CD4-positive, alpha-beta T cell treated with Interleukin-6 at 100 ng/mL for 8 hours (primary cell): ENCODE measurements at regions not wholly inside any gene's neighbourhood (a gene's known extent, or its start where the extent isn't known, plus 50 kb on each side); places are given as distances from the start of the nearest gene placed in this dataset.

Experiments used
- DNase-seq: peaks from one replicate; pipeline ENCODE4 v3.0.0-alpha.2; 2020; ENCODE audit warnings: mixed read lengths, low spot score

DNA sequence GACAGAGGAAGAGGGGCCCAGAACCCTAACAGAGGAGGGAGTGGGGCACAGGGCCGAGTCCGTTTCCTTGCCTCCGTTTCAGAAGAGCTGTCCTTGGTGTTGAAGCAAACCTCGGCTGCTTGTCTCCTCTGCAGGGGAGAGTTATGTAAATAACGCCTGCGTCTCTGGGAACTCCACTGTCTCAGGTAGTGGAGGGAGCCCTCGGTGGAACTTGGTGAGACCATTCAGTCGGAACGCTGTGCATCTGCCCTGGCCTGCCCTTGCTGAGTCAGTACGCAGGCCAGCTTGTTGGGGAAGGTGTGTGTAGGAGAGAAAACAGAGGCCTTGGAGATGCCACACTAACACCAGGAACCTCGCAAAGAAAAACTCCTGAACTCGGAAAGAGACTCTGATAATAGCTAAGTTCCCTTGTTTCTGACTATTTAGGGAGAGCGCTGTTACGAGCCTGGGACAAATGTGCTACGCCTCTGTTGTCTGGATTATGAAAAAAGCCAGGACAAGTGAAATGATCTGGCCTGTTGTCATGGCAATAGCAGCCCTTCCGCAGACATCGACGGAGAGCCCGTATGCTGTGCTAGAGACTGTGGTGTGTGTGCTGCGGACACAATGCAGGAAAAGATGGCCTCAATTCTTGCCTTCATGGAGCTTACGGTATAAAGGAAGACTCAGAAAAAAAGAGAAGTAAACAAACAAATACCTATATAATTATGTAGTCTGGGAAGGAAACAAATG, 94.6 kb upstream of the AKT3 start:
- no peak for DNase-seq

DNA sequence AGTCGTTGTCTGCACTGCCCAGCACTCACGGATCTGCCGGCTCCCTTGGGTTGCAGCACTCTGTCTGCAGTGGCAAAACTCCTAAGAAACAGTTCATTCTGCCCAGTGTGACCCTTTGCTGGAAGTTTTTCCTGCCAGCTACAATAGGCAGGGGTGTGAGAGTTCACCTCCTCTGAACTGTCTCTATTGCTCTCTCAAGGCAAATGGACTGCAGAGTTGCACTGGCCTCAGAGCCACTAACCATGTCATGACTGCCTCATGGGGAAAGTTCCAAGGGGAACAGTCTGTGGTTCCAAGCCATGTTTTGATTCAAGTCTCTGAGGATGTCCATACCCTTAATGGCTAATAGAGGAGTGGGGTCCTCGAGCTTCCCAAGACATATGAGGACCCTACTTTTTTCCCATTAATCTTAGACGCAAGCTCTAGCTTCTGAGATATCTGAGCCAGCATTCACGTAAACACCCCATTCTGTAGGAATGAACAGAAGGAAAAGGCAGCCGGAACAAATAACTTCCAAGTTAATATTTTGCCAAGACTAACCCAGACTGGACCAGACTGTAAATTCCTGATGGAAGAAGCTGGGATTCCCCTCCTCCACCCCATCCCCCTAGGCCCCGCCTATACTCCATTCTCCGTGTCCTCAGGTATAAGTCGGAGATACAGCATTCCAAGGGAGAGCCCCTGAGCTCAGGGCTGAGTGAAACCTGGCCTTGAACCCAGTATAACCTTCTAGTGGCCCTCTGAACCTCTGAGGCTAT, 93.8 kb upstream of the AKT3 start:
- no peak for DNase-seq

DNA sequence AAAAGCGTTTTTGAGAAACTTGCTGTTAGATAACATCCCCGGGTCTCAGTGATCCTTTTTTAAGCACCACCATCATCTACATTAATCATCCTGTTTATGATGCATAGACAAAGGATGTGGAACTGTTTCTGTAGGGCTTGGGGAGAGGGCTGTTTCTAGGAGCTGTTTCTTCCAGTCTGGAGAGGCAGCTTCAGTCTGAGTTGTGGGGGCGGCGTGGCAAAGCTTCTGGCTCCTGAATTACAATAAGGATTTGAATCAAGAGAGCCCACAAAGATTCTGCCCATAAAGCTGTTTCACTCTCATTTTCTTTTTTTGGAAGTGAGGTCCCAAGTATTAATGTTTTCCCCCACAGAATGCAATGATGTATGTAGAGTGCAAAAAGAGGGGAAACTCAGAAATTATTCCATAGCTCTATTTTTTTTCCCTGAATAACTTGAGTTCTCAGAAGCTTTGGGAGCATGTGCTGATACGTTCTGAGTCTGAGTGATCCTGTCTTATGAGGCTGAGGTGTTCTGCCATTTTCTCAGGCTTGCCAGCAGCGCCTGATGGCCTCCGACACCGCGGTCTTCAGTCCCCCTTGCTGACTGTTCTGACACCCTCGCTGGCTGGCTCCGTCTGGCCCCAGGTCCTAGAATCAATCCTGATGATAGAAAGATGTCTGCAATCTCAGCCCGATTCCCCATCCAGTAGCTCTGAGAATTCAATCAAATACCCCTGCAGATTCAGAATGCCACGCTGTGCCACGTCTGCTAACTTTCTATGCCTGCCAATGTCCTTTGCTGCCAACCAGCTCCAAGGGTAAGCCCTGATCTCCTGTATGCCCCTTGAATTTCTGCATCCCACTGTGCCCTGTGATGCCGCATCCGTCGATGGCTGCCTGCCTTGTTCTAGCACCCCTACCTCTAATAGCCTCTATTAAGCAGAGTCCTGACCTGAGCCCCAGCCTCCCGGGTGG, 92.4 kb upstream of the AKT3 start:
- DNase-seq: no peak

DNA sequence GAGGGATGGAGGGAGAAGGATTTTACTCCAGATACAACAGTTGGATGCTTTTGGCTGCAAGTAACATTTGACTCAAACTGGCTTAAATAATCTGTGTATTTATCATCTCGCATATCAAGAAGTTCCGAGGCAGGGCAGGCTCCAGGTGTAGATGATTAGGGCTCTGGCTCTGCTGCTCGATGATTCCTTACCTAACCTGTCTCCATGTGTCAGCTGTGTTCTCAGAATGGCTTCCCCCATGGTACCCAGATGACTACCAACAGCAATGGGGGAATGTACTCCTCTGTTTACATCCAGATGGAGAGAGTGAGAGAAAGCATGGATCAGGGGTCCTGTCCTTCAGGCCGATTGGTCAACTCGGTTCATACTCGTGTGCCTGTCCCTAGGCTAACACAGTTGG, 90.4 kb upstream of the AKT3 start:
- no peak for DNase-seq

DNA sequence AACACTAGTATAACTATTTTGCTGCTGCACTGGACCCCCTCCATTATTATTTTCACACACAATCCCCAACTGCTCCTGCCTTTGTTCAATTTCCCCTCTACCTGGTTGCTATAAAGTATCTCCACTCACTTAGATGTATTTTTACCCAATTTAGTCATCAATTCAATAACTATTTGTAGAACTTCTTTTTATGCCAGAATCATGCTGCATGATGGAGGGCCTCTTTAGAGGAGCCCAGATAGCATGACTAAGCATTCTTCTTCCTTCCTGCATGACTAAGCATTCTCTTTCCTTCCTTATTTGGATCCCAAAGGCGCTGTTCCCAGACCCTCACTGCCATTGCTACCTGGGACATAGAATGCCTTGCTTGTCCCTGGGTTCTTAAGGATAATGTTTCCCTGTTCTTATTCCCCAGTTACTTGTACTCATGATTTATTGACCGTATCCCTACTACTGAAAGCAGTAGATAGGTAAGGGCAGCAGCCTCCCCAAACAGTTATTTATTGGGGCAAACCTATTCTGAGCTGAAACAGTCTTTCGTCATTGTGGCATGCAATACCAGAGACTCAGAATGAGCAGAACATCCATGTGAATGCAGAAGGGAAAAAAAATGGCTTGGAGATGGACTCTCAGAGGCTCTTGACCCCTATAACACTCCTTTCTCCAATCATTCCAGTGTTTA, 89.3 kb upstream of the AKT3 start:
- no peak for DNase-seq

DNA sequence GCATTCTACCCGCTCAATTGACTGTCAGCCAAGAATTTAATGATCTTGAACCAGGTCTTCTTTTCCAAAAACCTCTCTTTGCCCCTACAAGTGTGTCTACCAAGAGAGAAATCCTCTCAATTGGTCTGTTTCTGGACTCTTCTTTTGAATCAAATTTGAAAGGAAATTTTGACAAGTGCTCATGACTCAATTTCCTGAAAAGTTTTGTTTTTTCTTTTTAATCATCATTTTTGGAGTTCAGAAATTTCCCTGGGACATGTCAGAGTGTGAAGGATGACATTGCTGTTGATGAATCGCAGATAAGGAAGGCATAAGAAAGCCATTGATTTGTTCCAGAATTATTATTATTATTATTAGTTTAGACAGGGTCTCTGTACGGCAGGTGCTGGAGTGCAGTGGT, 88.2 kb upstream of the AKT3 start:
- no peak for DNase-seq

DNA sequence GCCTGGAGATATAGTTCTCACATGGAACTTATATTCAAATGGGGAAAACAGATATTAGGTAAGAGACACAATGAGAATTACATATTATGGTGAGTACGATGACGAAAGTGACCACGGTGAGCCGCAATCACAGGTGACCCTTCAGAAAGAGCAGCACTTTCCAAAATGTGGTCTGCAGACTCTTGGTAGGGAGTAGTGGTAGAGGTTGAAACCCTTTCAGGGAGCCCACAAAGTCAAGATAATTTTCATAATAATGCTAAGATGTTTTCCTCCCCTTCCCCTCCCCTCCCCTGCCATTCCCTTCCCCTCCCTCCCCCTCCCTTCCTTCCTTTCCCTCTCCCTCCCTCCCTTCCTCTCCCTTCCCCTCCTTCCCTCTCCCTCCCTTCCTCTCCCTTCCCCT, 83.5 kb upstream of the AKT3 start:
- no peak for DNase-seq

DNA sequence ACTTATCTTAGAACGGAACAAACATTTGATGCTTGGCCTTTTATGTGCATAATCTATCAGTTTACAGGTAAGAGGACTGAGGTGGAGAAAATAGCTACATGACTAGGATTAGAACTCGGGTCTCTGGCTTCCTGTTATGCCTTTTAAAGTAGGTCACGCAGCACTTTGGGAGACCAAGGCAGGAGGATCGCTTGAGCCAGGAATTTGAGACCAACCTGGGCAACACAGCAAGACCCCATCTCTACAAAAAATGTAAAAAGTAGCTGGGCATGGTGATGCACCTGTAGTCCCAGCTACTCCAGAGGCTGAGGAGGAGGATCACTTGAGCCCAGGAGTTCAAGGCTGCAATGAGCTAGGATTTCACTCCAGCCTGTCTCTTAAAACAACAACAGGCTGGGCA, 81.9 kb upstream of the AKT3 start:
- DNase-seq: no peak

DNA sequence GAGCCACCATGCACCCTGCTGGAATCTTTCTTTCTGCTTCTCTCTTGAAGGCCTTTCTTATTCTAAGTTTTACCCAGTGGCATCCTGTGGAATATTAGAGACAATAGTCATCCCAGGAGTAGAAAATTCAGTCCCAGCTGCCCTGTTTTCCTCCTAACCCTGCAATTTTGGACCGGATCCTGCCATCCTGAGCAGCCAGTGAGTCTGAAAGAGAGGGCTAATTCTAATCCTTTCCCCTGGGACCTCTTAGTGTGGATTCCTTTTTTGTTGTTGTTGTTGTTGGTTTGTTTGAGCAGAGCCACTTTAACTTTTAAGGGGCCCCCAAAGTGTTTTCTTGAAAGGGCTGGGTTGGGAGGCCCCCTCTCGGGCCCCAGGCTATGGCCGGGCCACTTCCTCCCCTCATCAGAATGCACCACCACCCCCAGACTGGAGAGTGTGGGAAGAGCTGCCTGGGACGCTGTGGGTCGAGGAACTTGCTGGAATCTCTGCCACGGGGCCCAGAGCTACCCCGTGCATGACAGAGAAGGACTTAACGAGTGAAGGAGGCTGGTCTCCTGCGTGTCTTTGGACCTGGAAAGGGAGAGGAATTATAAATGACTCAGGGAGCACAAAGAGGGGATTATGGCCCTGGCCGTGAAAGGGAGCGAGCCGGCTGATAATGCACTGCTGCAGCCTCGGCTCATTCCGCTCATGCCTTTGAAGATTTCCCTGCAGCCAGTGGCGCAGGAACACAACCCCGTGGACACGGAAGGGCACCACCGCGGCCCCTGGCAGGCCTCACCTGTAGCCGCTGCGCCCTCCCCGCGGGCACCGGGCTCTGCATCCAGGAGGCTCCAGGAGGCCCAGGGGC, 81.0 kb upstream of the AKT3 start:
- no peak for DNase-seq

DNA sequence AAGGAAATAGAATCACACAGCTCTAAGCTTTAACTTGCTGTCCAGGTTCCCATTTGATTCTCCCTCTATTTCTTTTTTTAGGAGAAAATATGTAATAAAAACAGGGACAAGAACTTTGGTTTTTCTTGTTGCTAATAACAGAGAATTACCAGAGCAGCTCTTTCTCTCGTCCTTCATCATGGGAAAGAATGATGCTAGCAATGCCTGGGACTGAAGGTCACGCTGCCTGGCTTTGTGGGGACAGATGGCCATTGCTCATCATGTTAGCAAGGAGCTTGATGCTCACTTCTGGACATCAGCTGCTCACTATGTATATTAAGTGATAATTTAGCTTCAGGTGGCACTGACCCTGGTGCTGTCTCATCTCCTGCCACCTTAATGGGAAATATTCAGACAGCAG, 77.3 kb upstream of the AKT3 start:
- no peak for DNase-seq

DNA sequence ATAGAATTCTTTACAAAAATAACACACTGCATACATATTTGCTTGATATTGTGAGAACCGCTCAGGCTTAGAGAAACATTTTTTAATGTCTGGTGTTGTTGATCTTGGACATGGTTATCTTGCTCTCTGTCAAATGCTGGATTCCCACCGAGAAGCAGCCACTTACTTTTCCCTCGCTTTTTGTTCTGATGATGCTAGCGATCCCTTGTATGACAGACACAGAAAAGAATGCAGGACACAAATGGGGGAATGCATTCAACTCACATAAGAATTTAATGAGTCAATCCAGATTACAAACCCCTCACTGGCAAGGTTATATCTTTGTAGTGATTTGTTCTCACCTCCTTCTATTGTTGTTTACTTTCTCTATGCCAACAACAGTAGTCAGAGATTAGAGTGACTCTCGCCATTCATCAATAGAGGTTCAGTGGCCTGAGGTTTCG, 76.8 kb upstream of the AKT3 start:
- DNase-seq: no peak

DNA sequence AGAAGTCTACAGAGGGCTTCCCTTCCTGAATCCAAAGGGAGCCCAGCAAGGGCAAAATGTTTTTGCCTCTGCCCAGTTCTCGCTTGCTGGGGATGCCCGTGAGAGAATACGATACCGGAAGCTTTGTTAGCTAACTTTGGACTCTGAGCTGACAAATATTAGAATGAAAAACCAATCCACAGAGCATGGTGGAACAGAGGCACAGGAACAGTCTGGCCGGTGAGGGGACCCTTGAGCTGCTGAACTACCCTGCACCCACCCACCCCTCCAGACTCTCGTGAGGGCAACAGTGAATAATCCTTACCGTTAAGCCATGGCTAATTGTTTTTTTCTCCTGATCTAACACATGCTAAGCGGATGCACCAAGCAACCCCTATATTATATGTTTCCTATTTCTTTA, 76.3 kb upstream of the AKT3 start:
- no peak for DNase-seq

DNA sequence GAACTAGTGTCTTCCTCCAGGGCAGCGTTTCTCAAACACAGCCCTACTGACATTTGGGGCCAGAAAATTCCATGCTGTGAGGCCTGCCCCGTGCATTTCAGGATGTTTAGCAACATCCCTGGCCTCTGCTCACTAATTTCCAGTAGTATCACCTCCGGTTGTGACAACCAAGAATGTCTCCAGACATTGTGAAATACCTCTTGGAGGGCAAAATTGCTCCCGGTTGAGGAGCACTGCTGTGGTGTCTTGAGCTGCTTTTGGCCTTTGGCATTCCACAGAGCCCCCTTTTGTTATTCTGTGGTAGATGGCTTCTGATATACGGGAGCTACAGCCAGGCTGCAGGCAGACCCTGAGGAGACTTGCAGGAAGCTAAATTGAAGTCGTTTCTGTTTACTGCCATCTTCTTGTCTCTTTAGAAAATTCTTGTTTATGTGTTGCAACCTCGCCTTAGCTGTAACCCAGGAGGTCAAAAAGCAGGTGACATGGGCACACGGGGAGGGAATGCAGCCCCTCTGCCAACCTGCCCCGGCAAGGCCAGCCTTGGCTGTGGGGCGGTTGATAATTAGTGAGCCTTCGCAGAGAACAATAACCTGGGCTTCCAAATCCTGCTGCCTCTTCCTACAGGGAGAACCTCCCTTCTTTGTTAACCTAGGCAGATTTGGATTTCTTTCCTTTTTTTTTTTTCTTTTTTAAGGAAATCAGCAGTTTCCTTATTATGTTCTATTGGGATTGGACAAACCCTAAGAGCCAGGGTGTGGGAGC, 74.7 kb upstream of the AKT3 start:
- no peak for DNase-seq

DNA sequence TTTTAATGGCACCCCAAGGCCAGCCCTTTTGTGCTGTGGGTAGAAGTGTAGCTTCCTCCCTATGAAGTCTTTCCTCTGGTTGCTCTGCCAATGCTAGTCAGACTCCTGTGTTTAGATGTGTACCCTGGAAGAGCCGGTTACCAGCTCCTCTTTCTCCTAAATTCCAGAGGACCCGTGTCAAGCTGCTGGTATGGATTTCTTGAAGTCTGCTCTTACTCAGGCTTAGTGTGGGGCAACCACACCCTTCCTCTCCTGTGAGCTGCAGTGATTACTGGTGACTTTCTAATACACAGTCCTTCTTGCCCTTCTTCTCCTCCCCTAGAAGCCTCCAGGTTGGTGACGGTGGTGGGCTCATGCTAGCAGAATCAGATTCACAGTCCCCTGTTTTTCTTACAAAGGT, 74.1 kb upstream of the AKT3 start:
- no peak for DNase-seq

DNA sequence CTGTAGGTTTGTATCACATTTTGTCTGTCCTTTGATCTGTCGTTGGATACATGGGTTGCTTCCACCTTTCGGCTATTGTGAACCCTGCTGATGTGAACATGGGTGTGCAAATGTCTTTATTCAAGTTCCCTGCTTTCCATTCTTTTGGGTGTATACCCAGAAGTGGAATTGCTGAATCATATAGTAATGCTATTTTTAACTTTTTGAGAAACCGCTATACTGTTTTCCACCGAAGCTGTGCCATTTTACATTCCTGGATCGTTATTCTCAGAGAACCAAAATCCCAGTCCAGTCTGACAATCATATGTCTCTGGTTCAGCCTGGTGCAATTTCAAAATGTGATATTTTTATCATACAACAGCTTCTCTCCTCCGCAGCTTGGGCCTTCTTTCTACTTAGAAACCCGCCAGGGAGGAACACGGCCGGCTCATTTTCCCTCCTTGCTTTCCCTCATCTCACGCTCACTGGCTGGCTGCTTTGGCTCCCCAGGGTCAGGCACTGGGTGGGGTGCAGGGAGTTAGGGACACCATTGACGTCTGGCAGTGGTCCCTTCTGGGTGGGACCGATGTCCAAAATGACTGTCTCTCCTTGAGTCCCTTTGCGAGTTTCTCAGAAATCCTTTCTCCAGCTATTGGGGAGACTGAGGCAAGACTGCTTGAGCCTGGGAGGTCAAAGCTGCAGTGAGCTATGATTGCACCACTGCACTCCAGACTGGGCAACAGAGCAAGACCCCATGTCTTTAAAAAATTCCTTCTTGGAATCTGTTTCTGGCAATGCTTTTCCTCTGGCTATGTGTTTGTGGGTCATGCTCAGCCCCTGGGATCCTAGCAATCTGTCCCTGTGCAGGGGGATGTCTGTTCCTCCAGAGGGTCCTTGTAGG, 73.5 kb upstream of the AKT3 start:
- DNase-seq: no peak

DNA sequence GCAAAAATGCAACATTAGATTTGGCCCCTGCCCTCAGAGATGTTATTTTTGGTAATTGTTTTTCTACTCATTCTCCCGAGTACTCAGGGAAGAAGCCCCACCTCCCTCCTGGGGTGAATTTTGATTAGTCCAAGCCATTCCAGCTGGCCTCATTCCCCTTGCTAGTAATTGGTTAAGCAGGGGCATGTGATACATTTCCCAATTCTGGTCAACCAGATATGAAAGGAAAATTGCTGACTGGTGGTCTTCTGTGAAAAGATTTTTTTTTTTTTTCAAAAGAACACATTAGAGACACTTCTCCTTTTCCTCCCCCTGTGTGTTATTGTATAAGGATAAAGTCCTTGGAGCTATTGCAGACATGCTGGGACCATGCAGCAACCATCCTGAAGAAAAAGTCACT, 71.1 kb upstream of the AKT3 start:
- DNase-seq: no peak

DNA sequence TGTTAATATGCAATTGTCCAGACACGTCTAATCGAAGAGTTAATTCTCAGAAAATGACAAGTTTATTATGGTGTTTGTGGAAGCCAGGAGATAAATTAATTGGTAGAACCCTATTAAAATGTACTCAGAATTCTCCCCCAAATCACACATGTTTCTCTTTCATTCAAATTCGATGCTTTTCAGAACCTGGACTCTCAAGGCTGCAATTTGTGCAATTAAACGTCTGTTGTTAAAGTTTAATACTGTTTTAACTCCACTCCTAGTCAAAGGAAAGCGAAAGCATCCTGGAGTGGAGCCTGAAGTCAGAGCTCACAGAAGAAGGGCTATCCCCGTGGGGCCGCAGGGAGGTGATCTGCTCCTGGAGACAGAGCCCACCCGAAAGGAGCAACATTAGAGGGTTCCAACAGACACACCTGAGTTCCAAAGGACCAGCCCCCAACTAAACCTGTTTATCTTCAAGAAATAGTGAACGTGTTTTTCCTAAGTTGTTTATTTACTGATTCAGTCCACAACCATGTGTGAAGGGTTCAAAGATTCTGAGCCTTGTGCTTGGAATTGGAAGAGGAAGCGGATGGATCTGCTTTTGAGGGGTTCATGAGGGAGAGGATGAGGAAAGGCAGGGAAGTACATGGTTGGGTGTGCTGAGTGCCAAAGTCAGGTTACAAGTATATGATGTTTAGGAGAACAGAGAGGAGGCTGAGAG, 68.0 kb upstream of the AKT3 start:
- no peak for DNase-seq

DNA sequence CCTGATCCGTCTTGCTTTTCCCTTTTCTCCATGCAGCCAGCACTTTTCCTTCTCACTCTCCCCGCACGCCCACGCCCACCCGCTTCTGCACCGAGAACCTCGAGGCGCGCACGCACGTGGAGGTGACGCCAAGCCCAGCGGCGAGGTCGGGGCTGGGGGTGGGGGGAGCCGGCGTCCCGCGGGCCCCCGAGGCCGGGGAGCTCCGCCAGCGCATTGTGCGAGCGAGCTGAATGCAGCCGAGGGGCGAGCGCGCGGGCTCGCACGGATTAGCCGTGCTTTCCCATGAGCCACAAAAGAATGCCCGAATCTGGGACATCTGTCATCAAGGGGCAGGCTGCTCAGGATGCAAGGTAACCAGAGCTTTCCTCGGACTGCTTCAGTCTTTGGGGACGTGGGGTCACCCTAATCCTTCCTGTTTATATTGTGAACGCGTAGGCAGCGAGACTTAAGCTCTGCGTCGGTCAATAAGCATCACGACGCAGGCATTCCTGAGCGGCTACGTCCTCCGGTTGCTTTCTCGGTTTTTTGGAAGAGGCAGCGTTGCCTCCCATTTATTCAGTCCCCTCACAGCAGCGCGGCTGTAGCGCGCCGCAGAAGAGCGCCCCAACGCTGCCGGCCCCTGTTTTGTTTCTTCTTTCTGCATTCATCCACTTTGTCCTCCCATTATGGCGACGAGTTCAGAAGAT, 67.3 kb upstream of the AKT3 start:
- no peak for DNase-seq
